ENCODE measurements at regions not wholly inside any gene's neighbourhood (a gene's known extent, or its start where the extent isn't known, plus 50 kb on each side); places are given as distances from the start of the nearest gene placed in this dataset.

- TF ChIP-seq POLR2A (IDR thresholded peaks at IDR 0.05) (no peak), CTCF (IDR thresholded peaks at IDR 0.05) (no peak)
These were observed 333.0 kb upstream of the RARB start for GRCh38 chr3:25094932-25095685.
